Fibroblast of villous mesenchyme (primary cell): ENCODE measurements at regions not wholly inside any gene's neighbourhood (a gene's known extent, or its start where the extent isn't known, plus 50 kb on each side); places are given as distances from the start of the nearest gene placed in this dataset.

Experiments used
- DNase-seq: peaks from one replicate; pipeline ENCODE4 v3.0.0-alpha.2; 2010; ENCODE audit warnings: low read depth
- H3K4me3 ChIP-seq: 2 replicates; pipeline ENCODE4 v1.5.1; 2011; ENCODE audit warnings: low read depth, mild to moderate bottlenecking, low read length
- TF ChIP-seq, protein P1 (sequence below): IDR thresholded peaks from 2 replicates; pipeline ENCODE4 v1.5.1; 2012; ENCODE audit warnings: low read depth, mild to moderate bottlenecking, low read length; ENCODE audit not compliant: insufficient read depth

DNA sequence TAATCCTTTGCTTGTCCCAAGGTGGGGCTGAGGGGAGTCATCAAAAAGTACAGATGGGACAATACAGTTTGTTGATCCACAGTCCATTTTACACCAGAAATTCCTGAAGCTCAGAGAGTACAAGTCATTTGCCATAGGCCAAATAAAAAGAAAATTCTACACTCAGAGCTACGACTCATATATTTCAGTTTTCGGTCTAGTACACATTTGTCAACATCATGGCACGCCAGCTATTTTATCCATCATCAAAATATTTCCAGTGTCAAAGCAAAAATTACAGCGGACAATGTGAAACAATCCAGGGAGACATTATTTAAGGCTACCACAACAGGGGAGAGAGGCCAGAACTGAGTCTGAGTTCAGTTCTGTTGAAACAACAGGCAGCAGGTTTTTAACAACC, 587.5 kb upstream of the DSEL start:
- no peak overlapping the region for H3K4me3 ChIP-seq
- TF ChIP-seq, protein P1, sequence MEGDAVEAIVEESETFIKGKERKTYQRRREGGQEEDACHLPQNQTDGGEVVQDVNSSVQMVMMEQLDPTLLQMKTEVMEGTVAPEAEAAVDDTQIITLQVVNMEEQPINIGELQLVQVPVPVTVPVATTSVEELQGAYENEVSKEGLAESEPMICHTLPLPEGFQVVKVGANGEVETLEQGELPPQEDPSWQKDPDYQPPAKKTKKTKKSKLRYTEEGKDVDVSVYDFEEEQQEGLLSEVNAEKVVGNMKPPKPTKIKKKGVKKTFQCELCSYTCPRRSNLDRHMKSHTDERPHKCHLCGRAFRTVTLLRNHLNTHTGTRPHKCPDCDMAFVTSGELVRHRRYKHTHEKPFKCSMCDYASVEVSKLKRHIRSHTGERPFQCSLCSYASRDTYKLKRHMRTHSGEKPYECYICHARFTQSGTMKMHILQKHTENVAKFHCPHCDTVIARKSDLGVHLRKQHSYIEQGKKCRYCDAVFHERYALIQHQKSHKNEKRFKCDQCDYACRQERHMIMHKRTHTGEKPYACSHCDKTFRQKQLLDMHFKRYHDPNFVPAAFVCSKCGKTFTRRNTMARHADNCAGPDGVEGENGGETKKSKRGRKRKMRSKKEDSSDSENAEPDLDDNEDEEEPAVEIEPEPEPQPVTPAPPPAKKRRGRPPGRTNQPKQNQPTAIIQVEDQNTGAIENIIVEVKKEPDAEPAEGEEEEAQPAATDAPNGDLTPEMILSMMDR: no peak
- DNase-seq: peak; percentile 26

DNA sequence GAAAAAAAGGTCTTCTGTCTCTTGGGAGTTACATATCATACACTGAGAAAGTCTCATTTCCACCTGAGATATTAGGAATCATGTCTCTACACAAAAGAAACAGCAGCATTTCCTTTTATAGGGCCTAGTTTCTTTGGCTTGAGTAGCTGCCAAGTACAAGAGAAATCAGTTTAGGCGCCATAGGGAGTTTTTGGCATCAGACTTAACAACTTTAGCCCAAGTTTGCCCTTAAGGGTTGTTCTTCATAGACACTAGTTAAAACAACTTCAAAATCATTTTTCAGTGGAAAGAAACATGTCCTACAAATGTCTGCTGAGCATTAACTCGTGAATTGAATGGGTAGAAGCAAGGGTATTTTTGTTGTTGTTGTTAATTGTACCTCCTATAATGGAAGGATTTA, 587.0 kb upstream of the DSEL start:
- H3K4me3 ChIP-seq: no peak overlapping the region
- TF ChIP-seq, protein P1: no peak
- DNase-seq: no peak

DNA sequence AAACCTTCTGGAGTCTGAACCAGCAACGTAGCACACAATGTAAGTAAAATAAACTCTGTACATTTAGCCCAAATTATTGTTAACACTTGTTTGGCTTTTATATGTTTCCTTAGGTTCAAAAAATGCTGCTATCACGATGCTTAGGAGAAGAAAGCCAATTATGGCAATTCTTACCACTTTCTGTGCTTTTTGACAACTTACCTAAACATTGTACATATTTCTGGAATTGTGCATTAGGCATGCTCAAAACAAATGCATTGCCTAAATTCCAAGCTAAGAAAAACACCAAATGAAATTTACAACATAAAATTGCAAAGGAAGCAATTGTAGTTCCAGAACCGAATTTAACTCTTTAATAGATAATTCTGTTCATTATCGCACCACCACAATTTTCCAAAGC, 585.6 kb upstream of the DSEL start:
- no peak overlapping the region for H3K4me3 ChIP-seq
- no peak for DNase-seq
- TF ChIP-seq, protein P1: no peak

DNA sequence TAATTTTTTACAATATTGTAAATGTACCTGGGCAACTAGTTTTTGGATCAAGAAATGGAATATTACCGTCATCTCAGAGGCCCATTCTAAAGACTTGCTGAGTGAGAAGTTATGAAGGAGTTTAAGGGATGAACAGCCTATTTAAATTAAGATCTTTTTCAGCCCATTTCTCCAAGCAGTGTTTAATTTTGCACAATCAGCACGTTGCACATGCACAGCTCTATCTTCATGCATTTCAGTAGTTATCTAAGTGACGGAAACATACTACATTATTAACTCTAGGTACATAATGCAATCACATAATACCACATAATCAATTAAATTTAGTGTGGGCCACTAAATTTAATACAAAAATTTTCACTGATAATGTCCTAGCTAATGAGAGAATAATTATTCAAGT, 582.1 kb upstream of the DSEL start:
- TF ChIP-seq, protein P1: no peak
- DNase-seq: no peak
- H3K4me3 ChIP-seq: no peak overlapping the region

DNA sequence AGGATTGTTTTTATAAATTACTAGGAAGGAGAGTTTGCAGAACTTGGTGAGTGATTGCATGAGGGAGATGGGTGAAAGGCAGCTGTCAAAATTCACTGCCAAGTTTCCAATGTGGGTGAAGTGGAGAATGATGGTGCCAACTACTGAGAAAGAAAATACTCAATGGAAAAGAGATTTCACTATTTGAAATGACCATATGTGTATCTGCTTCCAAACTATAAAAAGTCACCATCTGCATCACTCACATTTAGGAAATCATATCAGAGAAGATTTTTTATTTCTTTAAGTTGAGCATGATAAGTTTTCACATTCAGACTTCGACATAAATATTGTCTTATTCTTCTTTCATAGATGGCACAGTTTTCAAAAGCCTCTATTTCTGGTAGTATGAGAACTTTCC, 570.0 kb upstream of the DSEL start:
- DNase-seq: no peak
- TF ChIP-seq, protein P1: no peak
- H3K4me3 ChIP-seq: no peak overlapping the region

DNA sequence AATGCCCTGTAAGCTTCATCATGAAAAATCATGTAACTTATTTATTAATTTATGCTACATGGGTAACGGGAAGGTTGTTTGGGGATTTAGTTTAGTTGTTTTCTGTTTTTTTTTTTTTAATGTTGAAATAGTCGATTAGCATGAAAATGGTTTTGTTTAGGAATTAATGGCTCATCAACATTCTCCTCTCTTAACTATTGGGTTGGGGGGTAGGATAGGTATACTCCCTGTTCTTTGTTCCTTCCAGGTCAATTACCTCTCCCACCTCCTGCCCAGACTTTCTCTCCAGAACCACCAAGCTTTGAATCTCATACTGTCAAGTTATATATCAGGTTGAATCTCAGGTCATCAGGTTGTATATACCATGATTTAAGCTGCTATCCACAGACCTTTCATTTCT, 568.7 kb upstream of the DSEL start:
- DNase-seq: no peak
- H3K4me3 ChIP-seq: no peak overlapping the region
- TF ChIP-seq, protein P1: no peak

DNA sequence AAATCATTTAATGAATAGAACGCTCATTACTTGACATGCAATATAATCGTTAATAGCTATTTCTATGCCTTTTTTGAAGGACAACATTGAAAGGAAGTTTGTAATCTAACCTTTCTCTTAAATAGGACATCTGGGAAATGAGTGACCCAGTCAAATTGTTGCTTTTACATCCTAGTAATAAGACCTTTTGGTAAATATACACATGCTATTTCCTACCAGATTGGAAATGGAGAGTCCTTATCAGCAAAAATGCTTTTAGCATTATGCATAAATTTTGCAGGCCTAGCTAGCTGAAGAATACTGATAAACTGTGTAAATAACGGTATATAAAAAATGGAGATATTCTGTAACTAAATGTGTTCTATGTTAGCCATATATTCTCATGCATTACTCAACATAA, 567.3 kb upstream of the DSEL start:
- DNase-seq: peak; percentile 34
- TF ChIP-seq, protein P1: no peak
- H3K4me3 ChIP-seq: no peak overlapping the region
